Peyer's patch (tissue), 4 donors: ENCODE measurements at regions not wholly inside any gene's neighbourhood (a gene's known extent, or its start where the extent isn't known, plus 50 kb on each side); places are given as distances from the start of the nearest gene placed in this dataset.

Source experiments
- POLR2A ChIP-seq, 2 donors: fragments of 450-650 bp; IDR thresholded peaks; one replicate each; pipeline ENCODE4 v1.5.1; 2017; ENCODE audit warnings: antibody characterized with exemption in 2 of 2, mild to moderate bottlenecking in 2 of 2, moderate library complexity in 2 of 2
- TF ChIP-seq, protein P1 (sequence below), 6 experiments: fragments of 450-650 bp in 4 of 6; fragments of 200-600 bp in 2 of 6; sonication (generic) in 1 of 6; IDR thresholded peaks; one replicate each; pipeline ENCODE4 v1.5.1; 2017 to 2019; ENCODE audit warnings: antibody characterized with exemption in 6 of 6, mild to moderate bottlenecking in 3 of 6, moderate library complexity in 1 of 6

DNA sequence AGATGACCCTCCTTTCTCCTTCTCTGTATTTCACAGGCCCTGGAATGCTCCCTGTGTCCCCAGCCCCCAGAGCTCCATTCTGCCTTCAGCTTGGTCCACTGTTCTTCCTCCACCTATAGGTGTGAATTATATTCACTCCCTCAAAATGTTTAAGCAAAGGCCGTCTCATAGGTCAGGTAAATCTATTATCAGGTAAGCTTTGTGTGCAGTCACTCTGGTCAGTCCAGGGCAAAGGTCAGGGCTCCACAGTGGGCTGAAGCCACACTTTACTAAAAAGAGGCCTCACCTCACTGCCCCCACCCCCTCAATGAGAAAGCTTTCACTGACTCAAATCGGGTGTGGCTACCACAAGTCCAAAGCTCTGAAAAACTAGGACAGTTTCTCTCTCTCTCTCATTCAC lies 65.9 kb downstream of the DNTTIP2 start:
- TF ChIP-seq, protein P1, sequence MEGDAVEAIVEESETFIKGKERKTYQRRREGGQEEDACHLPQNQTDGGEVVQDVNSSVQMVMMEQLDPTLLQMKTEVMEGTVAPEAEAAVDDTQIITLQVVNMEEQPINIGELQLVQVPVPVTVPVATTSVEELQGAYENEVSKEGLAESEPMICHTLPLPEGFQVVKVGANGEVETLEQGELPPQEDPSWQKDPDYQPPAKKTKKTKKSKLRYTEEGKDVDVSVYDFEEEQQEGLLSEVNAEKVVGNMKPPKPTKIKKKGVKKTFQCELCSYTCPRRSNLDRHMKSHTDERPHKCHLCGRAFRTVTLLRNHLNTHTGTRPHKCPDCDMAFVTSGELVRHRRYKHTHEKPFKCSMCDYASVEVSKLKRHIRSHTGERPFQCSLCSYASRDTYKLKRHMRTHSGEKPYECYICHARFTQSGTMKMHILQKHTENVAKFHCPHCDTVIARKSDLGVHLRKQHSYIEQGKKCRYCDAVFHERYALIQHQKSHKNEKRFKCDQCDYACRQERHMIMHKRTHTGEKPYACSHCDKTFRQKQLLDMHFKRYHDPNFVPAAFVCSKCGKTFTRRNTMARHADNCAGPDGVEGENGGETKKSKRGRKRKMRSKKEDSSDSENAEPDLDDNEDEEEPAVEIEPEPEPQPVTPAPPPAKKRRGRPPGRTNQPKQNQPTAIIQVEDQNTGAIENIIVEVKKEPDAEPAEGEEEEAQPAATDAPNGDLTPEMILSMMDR (IDR thresholded peaks at IDR 0.05), result no peak
- no peak for TF ChIP-seq POLR2A (IDR thresholded peaks at IDR 0.05)
